ENCODE measurements at regions not wholly inside any gene's neighbourhood (a gene's known extent, or its start where the extent isn't known, plus 50 kb on each side); places are given as distances from the start of the nearest gene placed in this dataset.

GRCh38 chr3:135756106-135756668, 209.3 kb upstream of the PPP2R3A start:
- no peak for TF ChIP-seq POU2F2 (IDR thresholded peaks at IDR 0.05; ENCODE audit: low read depth, low read length)
- TF ChIP-seq SPI1 (IDR thresholded peaks at IDR 0.05; ENCODE audit: low read depth, low read length) = no peak
- TF ChIP-seq PAX5 (IDR thresholded peaks at IDR 0.05; ENCODE audit: insufficient read depth, low read length, severe bottlenecking) = no peak
- no peak for TF ChIP-seq POLR2A (IDR thresholded peaks at IDR 0.05; ENCODE audit: low read depth, low read length)
- TF ChIP-seq TAF1 (IDR thresholded peaks at IDR 0.05; ENCODE audit: low read depth, low read length) = no peak
- no peak for TF ChIP-seq POLR2AphosphoS5 (IDR thresholded peaks at IDR 0.05; ENCODE audit: low read depth, low read length)
- DNase-seq (ENCODE audit: insufficient read length, low spot score) (no peak), FAIRE-seq (no peak)

DNA sequence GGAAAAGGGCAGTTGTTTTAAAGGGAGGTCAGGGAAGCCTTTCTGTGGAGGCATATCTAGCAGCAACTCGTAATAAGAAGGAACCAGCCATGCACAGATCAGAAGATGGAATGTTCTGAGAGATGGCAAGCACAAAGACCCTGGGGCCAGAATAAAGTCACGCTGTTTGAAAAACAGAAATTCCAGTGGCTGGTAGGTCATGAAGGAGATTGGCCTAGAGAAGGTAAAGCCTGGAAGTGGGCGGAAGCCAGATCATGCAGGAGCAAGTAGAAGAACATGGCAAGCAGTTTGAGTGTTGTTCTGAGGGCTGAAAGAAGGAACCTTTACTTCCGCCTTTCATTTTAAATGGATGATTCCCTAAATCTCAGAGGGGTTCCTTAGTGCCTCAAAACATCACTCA, 208.1 kb upstream of the PPP2R3A start:
- no peak for FAIRE-seq
- TF ChIP-seq POU2F2 (IDR thresholded peaks at IDR 0.05; ENCODE audit: low read depth, low read length) = no peak
- TF ChIP-seq POLR2AphosphoS5 (IDR thresholded peaks at IDR 0.05; ENCODE audit: low read depth, low read length) = no peak
- no peak for TF ChIP-seq SPI1 (IDR thresholded peaks at IDR 0.05; ENCODE audit: low read depth, low read length)
- no peak for TF ChIP-seq POLR2A (IDR thresholded peaks at IDR 0.05; ENCODE audit: low read depth, low read length)
- TF ChIP-seq TAF1 (IDR thresholded peaks at IDR 0.05; ENCODE audit: low read depth, low read length) = no peak
- DNase-seq (ENCODE audit: insufficient read length, low spot score) = no peak

DNA sequence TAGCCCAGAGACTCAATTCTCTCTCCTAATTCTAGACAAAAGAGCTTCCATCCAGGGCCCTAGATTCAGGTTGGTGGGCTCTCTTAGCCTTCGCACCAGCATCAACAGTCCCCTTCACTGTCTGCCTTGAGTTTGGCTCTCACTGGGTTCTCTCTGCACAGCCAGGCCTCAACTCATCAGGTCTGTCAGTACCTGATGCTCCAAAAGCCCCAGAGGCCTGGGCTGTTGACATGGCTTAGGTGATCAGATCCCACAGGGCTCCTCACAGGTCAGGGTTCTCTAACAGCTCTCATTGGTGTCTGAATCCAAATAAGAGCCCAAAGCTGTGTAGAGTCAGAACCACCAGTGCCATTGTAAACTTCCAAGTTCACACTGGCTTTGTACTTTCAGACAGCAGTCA, 206.6 kb upstream of the PPP2R3A start:
- no peak for DNase-seq (ENCODE audit: insufficient read length, low spot score)
- FAIRE-seq = no peak
- TF ChIP-seq POU2F2 (IDR thresholded peaks at IDR 0.05; ENCODE audit: low read depth, low read length) = no peak
- TF ChIP-seq POLR2A (IDR thresholded peaks at IDR 0.05; ENCODE audit: low read depth, low read length) = no peak
- no peak for TF ChIP-seq TAF1 (IDR thresholded peaks at IDR 0.05; ENCODE audit: low read depth, low read length)
- TF ChIP-seq SPI1 (IDR thresholded peaks at IDR 0.05; ENCODE audit: low read depth, low read length) = no peak
- TF ChIP-seq PAX5 (IDR thresholded peaks at IDR 0.05; ENCODE audit: insufficient read depth, low read length, severe bottlenecking) = no peak
- no peak for TF ChIP-seq POLR2AphosphoS5 (IDR thresholded peaks at IDR 0.05; ENCODE audit: low read depth, low read length)

- DNase-seq (ENCODE audit: insufficient read length, low spot score) (no peak), FAIRE-seq (no peak)
- no peak for TF ChIP-seq TAF1 (IDR thresholded peaks at IDR 0.05; ENCODE audit: low read depth, low read length)
- no peak for TF ChIP-seq POLR2AphosphoS5 (IDR thresholded peaks at IDR 0.05; ENCODE audit: low read depth, low read length)
- no peak for TF ChIP-seq POLR2A (IDR thresholded peaks at IDR 0.05; ENCODE audit: low read depth, low read length)
- no peak for TF ChIP-seq PAX5 (IDR thresholded peaks at IDR 0.05; ENCODE audit: insufficient read depth, low read length, severe bottlenecking)
- TF ChIP-seq POU2F2 (IDR thresholded peaks at IDR 0.05; ENCODE audit: low read depth, low read length) = no peak
- no peak for TF ChIP-seq SPI1 (IDR thresholded peaks at IDR 0.05; ENCODE audit: low read depth, low read length)
Measured at GRCh38 chr3:135759651-135760050, 205.9 kb upstream of the PPP2R3A start.

GRCh38 chr3:135760581-135760980, 204.9 kb upstream of the PPP2R3A start:
- DNase-seq (ENCODE audit: insufficient read length, low spot score) = no peak
- no peak for FAIRE-seq
- TF ChIP-seq POLR2A (IDR thresholded peaks at IDR 0.05; ENCODE audit: low read depth, low read length) = no peak

DNA sequence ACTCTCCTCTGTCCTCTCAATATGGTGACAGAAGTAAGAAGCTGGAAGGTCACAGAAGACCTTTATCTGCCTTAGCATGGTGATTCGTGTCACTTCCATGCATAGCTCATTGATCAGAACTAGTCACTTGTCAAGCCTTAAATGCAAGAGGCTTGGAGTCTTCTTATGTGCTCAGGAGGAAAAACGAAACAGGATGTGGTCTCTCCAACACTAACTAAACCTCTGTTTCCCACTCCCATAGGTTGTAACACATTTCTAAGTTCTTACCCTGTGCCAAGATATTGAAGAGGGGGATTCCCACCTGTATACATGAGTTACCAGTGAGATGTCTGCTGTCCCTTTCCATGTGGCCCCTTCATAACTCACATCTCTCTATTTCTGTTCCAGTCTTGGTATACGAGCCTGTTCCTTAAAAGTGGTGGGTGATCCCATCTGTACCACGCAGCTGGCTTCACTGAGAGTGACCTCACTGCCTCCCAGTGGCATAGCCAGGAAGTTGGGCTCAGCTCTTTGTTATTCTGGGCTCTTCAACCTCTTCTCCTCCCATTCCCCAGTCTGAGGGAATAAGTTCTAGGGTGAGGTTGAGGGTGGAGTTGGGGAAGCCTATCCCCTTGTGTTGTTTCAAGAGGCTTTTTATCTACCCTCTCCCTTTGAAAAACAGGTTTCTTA, 203.2 kb upstream of the PPP2R3A start:
- DNase-seq (ENCODE audit: insufficient read length, low spot score) = no peak
- no peak for FAIRE-seq
- TF ChIP-seq POLR2AphosphoS5 (IDR thresholded peaks at IDR 0.05; ENCODE audit: low read depth, low read length) (no peak), SPI1 (IDR thresholded peaks at IDR 0.05; ENCODE audit: low read depth, low read length) (no peak), TAF1 (IDR thresholded peaks at IDR 0.05; ENCODE audit: low read depth, low read length) (no peak), POU2F2 (IDR thresholded peaks at IDR 0.05; ENCODE audit: low read depth, low read length) (no peak), PAX5 (IDR thresholded peaks at IDR 0.05; ENCODE audit: insufficient read depth, low read length, severe bottlenecking) (no peak), POLR2A (IDR thresholded peaks at IDR 0.05; ENCODE audit: low read depth, low read length) (no peak)

GRCh38 chr3:135766115-135766514, 199.4 kb upstream of the PPP2R3A start:
- FAIRE-seq (no peak), DNase-seq (ENCODE audit: insufficient read length, low spot score) (no peak)
- TF ChIP-seq PAX5 (IDR thresholded peaks at IDR 0.05; ENCODE audit: insufficient read depth, low read length, severe bottlenecking) (no peak), TAF1 (IDR thresholded peaks at IDR 0.05; ENCODE audit: low read depth, low read length) (no peak), POU2F2 (IDR thresholded peaks at IDR 0.05; ENCODE audit: low read depth, low read length) (no peak), SPI1 (IDR thresholded peaks at IDR 0.05; ENCODE audit: low read depth, low read length) (no peak), POLR2A (IDR thresholded peaks at IDR 0.05; ENCODE audit: low read depth, low read length) (no peak), POLR2AphosphoS5 (IDR thresholded peaks at IDR 0.05; ENCODE audit: low read depth, low read length) (no peak)

DNA sequence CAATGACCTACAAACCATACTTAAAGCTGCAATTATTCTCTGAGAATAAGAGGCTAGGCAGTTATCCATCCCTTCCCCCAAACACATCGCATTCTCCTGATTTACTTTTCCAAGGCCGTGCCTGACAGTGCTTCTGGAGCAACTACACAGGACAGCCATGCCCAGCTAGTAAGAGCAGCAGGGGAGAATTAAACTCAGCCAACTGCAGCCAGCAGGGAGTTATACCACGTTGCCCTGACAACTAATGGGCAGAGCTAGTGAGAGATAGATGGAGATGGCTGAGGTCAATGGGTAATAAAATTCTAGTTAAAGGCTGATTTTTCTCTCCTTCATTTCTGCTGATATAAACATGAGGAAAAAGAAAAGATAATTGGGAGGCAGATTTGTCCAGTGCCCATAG, 193.8 kb upstream of the PPP2R3A start:
- no peak for DNase-seq (ENCODE audit: insufficient read length, low spot score)
- TF ChIP-seq PAX5 (IDR thresholded peaks at IDR 0.05; ENCODE audit: insufficient read depth, low read length, severe bottlenecking) (no peak), TAF1 (IDR thresholded peaks at IDR 0.05; ENCODE audit: low read depth, low read length) (no peak), POLR2A (IDR thresholded peaks at IDR 0.05; ENCODE audit: low read depth, low read length) (no peak), SPI1 (IDR thresholded peaks at IDR 0.05; ENCODE audit: low read depth, low read length) (no peak), POU2F2 (IDR thresholded peaks at IDR 0.05; ENCODE audit: low read depth, low read length) (no peak), POLR2AphosphoS5 (IDR thresholded peaks at IDR 0.05; ENCODE audit: low read depth, low read length) (no peak)
- FAIRE-seq = no peak

DNA sequence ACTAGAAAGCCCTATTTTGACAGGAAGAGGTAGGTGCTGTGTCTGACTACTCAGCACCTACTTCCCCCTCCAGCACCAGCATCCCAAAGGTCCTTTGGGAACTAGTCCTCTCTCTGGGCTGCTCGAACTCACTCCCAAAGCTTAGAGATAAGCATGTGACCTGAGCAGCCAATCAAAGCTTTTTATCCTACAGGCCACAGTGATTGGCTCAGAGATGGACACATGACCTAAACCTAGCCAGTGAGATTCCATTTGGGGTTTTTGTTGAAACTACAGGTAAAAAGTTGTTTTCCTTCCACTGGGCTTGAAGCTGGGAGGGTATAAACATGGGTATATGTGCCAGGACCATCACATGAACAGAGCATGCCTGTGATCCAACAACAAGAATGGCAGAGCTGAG, 186.5 kb upstream of the PPP2R3A start:
- DNase-seq (ENCODE audit: insufficient read length, low spot score) = no peak
- no peak for FAIRE-seq
- no peak for TF ChIP-seq SPI1 (IDR thresholded peaks at IDR 0.05; ENCODE audit: low read depth, low read length)
- no peak for TF ChIP-seq POU2F2 (IDR thresholded peaks at IDR 0.05; ENCODE audit: low read depth, low read length)
- no peak for TF ChIP-seq POLR2AphosphoS5 (IDR thresholded peaks at IDR 0.05; ENCODE audit: low read depth, low read length)

DNA sequence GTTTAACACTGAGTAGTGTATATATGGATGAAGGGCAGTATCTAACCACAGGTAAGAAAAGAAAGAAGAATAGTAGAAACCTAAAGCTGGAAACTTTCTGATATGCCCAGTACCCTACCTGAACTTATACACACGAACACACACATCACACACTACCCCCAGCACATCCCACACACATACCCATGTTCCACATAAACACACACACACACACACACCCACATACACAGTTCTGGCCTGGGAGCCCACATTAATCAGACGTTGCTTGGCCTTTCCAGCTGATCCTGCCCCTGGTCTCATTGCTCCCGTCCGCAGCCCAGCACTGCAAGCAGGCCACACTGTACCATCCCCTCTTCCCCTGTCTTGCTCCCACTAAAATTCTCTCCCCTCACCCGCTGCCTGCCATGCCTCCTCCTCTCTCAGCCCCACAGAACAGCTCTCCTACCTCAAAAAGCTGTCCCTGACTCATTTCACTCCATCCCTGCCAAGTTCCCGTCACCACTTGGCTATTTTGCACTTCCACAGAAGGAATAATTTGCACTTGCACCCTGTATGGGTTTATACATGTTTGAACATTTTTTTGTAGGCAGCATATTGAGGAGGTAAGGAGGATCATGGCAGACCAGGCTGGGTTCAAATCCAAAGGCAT, 185.8 kb upstream of the PPP2R3A start:
- DNase-seq (ENCODE audit: insufficient read length, low spot score) = no peak
- FAIRE-seq = no peak
- no peak for TF ChIP-seq PAX5 (IDR thresholded peaks at IDR 0.05; ENCODE audit: insufficient read depth, low read length, severe bottlenecking)
- TF ChIP-seq POU2F2 (IDR thresholded peaks at IDR 0.05; ENCODE audit: low read depth, low read length) = no peak
- TF ChIP-seq POLR2A (IDR thresholded peaks at IDR 0.05; ENCODE audit: low read depth, low read length) = no peak
- TF ChIP-seq TAF1 (IDR thresholded peaks at IDR 0.05; ENCODE audit: low read depth, low read length) = no peak
- TF ChIP-seq SPI1 (IDR thresholded peaks at IDR 0.05; ENCODE audit: low read depth, low read length) = no peak
- TF ChIP-seq POLR2AphosphoS5 (IDR thresholded peaks at IDR 0.05; ENCODE audit: low read depth, low read length) = no peak

All from GM12891 (cell line).